Endothelial cell of umbilical vein (primary cell): ENCODE measurements at regions not wholly inside any gene's neighbourhood (a gene's known extent, or its start where the extent isn't known, plus 50 kb on each side); places are given as distances from the start of the nearest gene placed in this dataset.

Source experiments
- BruUV-seq: library from RNA; stranded (reverse); fragments of 400-500 nt; replicated peaks from 2 replicates; lab custom pipeline; 2021; lab: Mats Ljungman, UMichigan
- CTCF ChIA-PET: fragments of 300-600, 350-600 bp; sonication (Branson Sonifier 250); formaldehyde crosslinking; loops from one replicate; lab custom pipeline; 2021; ENCODE audit warnings: antibody characterized with exemption, inconsistent platforms; lab: Charles Lee
- POLR2A ChIA-PET: fragments of 300-600, 350-600 bp; sonication (Branson Sonifier 250); formaldehyde crosslinking; loops from one replicate; lab custom pipeline; 2021; ENCODE audit warnings: antibody characterized with exemption, inconsistent platforms; lab: Charles Lee
- DNase-seq: peaks from one replicate; pipeline ENCODE4 v3.0.0-alpha.2; 2011; ENCODE audit warnings: low read depth, low spot score
- FAIRE-seq: peaks from 2 replicates; lab custom pipeline; 2011; peaks lifted over from hg19 to GRCh38; lab: Jason Lieb, UNC
- H2AFZ ChIP-seq: 2 replicates; pipeline ENCODE4 v1.6.0; 2012; ENCODE audit warnings: low read depth, low read length, control low read depth, inconsistent platforms
- H3K27ac ChIP-seq: 2 replicates; pipeline ENCODE4 v1.5.1; 2011; ENCODE audit warnings: low read depth, mild to moderate bottlenecking, control low read depth, low read length, moderate library complexity; ENCODE audit not compliant: insufficient read depth
- H3K27me3 ChIP-seq, 2 experiments: 2 replicates each; pipeline versions ENCODE4 v1.6.0 to v1.6.1; 2011; ENCODE audit warnings: low read length in 2 of 2, mixed read lengths in 1 of 2; ENCODE audit not compliant: control insufficient read depth in 2 of 2, insufficient read depth in 2 of 2
- H3K36me3 ChIP-seq, 2 experiments: 2 replicates in 1 of 2; 3 replicates in 1 of 2; pipeline ENCODE4 v1.5.1; 2011; ENCODE audit warnings: low read length in 2 of 2, mild to moderate bottlenecking in 1 of 2, moderate library complexity in 1 of 2; ENCODE audit not compliant: control insufficient read depth in 2 of 2, insufficient read depth in 2 of 2; ENCODE audit errors: extremely low read depth in 1 of 2
- H3K4me1 ChIP-seq: 3 replicates; pipeline ENCODE4 v1.5.1; 2011; ENCODE audit warnings: mild to moderate bottlenecking, low read length; ENCODE audit not compliant: control insufficient read depth, insufficient read depth; ENCODE audit errors: extremely low read depth
- H3K4me2 ChIP-seq: 2 replicates; pipeline ENCODE4 v1.6.1; 2011; ENCODE audit warnings: low read length, control low read depth, mixed read lengths; ENCODE audit not compliant: insufficient read depth
- H3K4me3 ChIP-seq, 3 experiments: fragments of 200-600 bp in 1 of 3; sonication (generic), shearing (Covaris generic) in 1 of 3; replicated peaks in 1 of 3; 2 replicates each; pipeline ENCODE4 v1.5.1; 2011 to 2016; ENCODE audit warnings: control low read depth in 3 of 3, low read length in 3 of 3, mild to moderate bottlenecking in 2 of 3, inconsistent platforms in 1 of 3, low read depth in 1 of 3, moderate library complexity in 1 of 3; ENCODE audit not compliant: insufficient read depth in 1 of 3
- H3K79me2 ChIP-seq: 2 replicates; pipeline ENCODE4 v1.6.0; 2012; ENCODE audit warnings: low read length, inconsistent platforms; ENCODE audit not compliant: control insufficient read depth, insufficient read depth
- H3K9ac ChIP-seq: replicated peaks from 2 replicates; pipeline ENCODE3; 2011; ENCODE audit warnings: low read length, control low read depth; ENCODE audit not compliant: insufficient read depth; ENCODE audit errors: extremely low read depth
- H3K9me1 ChIP-seq: replicated peaks from 3 replicates; pipeline ENCODE4 v1.6.0; 2011; ENCODE audit warnings: mild to moderate bottlenecking, low read length; ENCODE audit not compliant: control insufficient read depth, insufficient read depth; ENCODE audit errors: extremely low read depth
- H3K9me3 ChIP-seq: replicated peaks from 2 replicates; pipeline ENCODE4 v1.5.1; 2012; ENCODE audit warnings: low read length, inconsistent platforms; ENCODE audit not compliant: control insufficient read depth, insufficient read depth
- H4K20me1 ChIP-seq: replicated peaks from 2 replicates; pipeline ENCODE3; 2011; ENCODE audit warnings: mild to moderate bottlenecking, low read length; ENCODE audit not compliant: control insufficient read depth, insufficient read depth; ENCODE audit errors: extremely low read depth
- CTCF ChIP-seq, 2 donors: IDR thresholded peaks; 1 replicate in 1 of 2; 2 replicates in 1 of 2; pipeline ENCODE4 v1.5.1; 2011; ENCODE audit warnings: low read length in 2 of 2, mild to moderate bottlenecking in 2 of 2, moderate library complexity in 2 of 2, control low read depth in 1 of 2, inconsistent platforms in 1 of 2, low read depth in 1 of 2; ENCODE audit not compliant: insufficient read depth in 1 of 2; ENCODE audit errors: extremely low read depth in 1 of 2
- EZH2 ChIP-seq: IDR thresholded peaks from 2 replicates; pipeline ENCODE4 v1.6.1; 2012; ENCODE audit warnings: borderline replicate concordance, low read depth, mild to moderate bottlenecking, moderate library complexity, low read length, inconsistent platforms; ENCODE audit not compliant: severe bottlenecking
- FOS ChIP-seq: IDR thresholded peaks from 2 replicates; pipeline ENCODE4 v1.6.1; 2011; ENCODE audit warnings: mild to moderate bottlenecking, low read length, moderate library complexity, borderline replicate concordance; ENCODE audit not compliant: insufficient read depth
- GATA2 ChIP-seq: IDR thresholded peaks from 2 replicates; pipeline ENCODE4 v1.7.0; 2011; ENCODE audit warnings: low read depth, mild to moderate bottlenecking, moderate library complexity, mixed read lengths, low read length; ENCODE audit not compliant: insufficient read length, insufficient read depth
- JUN ChIP-seq: IDR thresholded peaks from 2 replicates; pipeline ENCODE4 v1.6.1; 2011; ENCODE audit warnings: borderline replicate concordance, low read depth; ENCODE audit not compliant: insufficient read length, insufficient read depth
- MAX ChIP-seq: IDR thresholded peaks from 2 replicates; pipeline ENCODE4 v1.6.1; 2011; ENCODE audit not compliant: insufficient read depth, insufficient read length
- MYC ChIP-seq: IDR thresholded peaks from one replicate; pipeline ENCODE4 v1.6.1; 2011; ENCODE audit warnings: mild to moderate bottlenecking, low read depth, low read length
- POLR2A ChIP-seq: IDR thresholded peaks from 2 replicates; pipeline ENCODE4 v1.6.1; 2012; ENCODE audit warnings: low read depth, mild to moderate bottlenecking, control low read depth, low read length
- POLR2AphosphoS5 ChIP-seq: IDR thresholded peaks from 2 replicates; pipeline ENCODE4 v1.6.1; 2012; ENCODE audit warnings: low read depth, mild to moderate bottlenecking, control low read depth, low read length, moderate library complexity; ENCODE audit not compliant: insufficient read depth
- dilution Hi-C: fragments of 300-500 bp; cut with MboI; formaldehyde crosslinking; loops from one replicate; pipeline ENCODE4 v1.15.0; 2019; ENCODE audit warnings: low sequenced_read_pairs; ENCODE audit not compliant: extremely low pct_ligation_motif_present
- intact Hi-C: fragments of 100-400 bp; cut with micrococcal nuclease; formaldehyde crosslinking; loops from one replicate; pipeline ENCODE4 v1.10.0; 2022

- Histone ChIP-seq H3K79me2 (no peaks in the 10 kb centered on the region), H4K20me1 (no peaks in the 10 kb centered on the region), H3K27ac (no peak overlapping the region), H2AFZ (no peak overlapping the region), H3K4me3 (no peak overlapping the region), H3K9me1 (no peaks in the 10 kb centered on the region), H3K4me2 (no peak overlapping the region), H3K9me3 (no peaks in the 10 kb centered on the region), H3K9ac (no peak overlapping the region), H3K27me3 (no peaks in the 10 kb centered on the region), H3K36me3 (no peaks in the 10 kb centered on the region), H3K4me1 (no peaks in the 10 kb centered on the region)
- no TSS peak for BruUV-seq
- intact Hi-C loops = no loop called here
- ChIA-PET POLR2A (no interaction called here), CTCF (no interaction called here)
- no peak for FAIRE-seq
- TF ChIP-seq MAX (no peak), CTCF (IDR thresholded peaks at IDR 0.05; ENCODE audit: extremely low read depth in 1 of 2, insufficient read depth in 1 of 2, low read depth in 1 of 2, low read length in 2 of 2) (no peak), POLR2AphosphoS5 (no peak)
- dilution Hi-C loops = no loop called here
- DNase-seq = no peak
Measured at GRCh38 chr1:75010547-75010946, 123.6 kb upstream of the LHX8 start.

DNA sequence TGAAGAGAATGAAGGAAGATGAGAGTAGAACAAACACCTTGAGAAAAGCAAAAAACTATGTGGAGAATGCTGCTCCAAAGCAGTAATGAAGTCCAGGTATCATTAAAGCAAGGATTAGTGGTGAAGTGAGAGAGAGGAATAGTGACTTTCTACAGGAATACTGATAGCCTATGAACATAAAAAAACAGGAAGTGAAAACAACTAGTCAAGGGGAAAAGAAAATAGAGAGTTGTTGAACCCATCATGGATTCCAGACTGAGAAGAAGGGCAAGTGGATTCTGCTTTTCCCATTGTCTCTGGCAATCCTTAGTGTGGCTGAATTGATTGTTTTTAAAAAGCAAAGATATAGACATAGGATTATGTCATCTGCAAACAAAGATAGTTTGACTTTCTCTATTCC is 119.9 kb upstream of the LHX8 start:
- Histone ChIP-seq H3K4me1 (no peaks in the 10 kb centered on the region), H3K4me3 (no peak overlapping the region), H3K4me2 (no peak overlapping the region), H3K27ac (no peak overlapping the region), H3K36me3 (no peaks in the 10 kb centered on the region), H4K20me1 (no peaks in the 10 kb centered on the region), H3K9ac (no peak overlapping the region), H3K79me2 (no peaks in the 10 kb centered on the region), H2AFZ (no peak overlapping the region), H3K9me3 (no peaks in the 10 kb centered on the region), H3K27me3 (no peaks in the 10 kb centered on the region), H3K9me1 (no peaks in the 10 kb centered on the region)
- dilution Hi-C loops = no loop called here
- no peak for DNase-seq
- ChIA-PET POLR2A (no interaction called here), CTCF (no interaction called here)
- TF ChIP-seq POLR2A = no peak
- TF ChIP-seq GATA2 = no peak
- TF ChIP-seq FOS = no peak
- TF ChIP-seq POLR2AphosphoS5 = no peak
- no peak for TF ChIP-seq EZH2
- no peak for TF ChIP-seq JUN
- no peak for TF ChIP-seq CTCF (IDR thresholded peaks at IDR 0.05; ENCODE audit: extremely low read depth in 1 of 2, insufficient read depth in 1 of 2, low read depth in 1 of 2, low read length in 2 of 2)
- TF ChIP-seq MYC = no peak
- TF ChIP-seq MAX = no peak
- no TSS peak for BruUV-seq
- intact Hi-C loops = no loop called here
- no peak for FAIRE-seq
